ENCODE measurements at regions not wholly inside any gene's neighbourhood (a gene's known extent, or its start where the extent isn't known, plus 50 kb on each side); places are given as distances from the start of the nearest gene placed in this dataset.
A peak's percentile ranks its signal among the peaks of the same experiment; 100 is the strongest.
"Not testable (repeated sequence)": the region's sequence is repeated elsewhere in the genome, so short reads cannot be mapped to it uniquely, and the experiment has no call there.

DNA sequence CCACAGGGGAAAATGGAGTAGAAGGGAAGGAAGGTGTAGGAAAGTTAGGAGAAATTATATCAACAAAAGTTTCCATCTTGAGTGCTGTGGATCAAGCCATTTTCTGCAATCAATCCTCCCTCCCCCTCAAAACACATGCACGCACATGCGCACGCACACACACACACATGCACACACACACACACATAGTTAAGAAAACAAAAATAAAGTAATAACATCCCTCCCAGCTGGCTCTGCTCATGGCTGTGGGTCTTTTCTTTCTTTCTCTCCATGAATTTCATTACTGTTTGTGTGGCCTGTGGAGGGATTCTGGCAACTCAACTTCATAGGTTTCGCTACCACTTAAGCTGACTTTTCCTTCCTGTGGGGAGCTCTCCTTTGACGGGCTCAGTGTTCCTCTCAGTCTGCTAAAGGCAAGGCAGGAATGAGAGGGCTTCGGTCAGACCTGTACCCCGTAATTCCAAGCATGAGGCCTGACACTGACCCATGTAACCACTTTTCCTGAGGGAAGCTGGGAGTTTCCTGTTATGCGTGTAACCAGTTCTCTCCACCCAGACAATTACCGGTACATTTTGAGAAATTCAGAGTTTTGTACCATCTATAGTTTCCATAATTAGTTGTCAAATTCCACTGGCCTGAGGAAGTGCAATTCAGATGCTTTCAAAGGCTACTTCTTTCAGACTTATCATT is 79.8 kb downstream of the ZNF92 start:
- Mint-ChIP-seq H3K27ac (no peak overlapping the region), H3K9me3 (no peaks in the 10 kb centered on the region), H3K4me1 (peaks cover 4 to 23% (median 14%) of the 10 kb centered on the region in 4 donors), H3K4me3 (no peak overlapping the region), H3K36me3 (no peaks in the 10 kb centered on the region), H3K27me3 (peaks cover 0 to 6% (median 3%) of the 10 kb centered on the region in 5 donors)
- ATAC-seq = no peak
- no peak for DNase-seq
- POLR2A ChIA-PET = no interaction called here

DNA sequence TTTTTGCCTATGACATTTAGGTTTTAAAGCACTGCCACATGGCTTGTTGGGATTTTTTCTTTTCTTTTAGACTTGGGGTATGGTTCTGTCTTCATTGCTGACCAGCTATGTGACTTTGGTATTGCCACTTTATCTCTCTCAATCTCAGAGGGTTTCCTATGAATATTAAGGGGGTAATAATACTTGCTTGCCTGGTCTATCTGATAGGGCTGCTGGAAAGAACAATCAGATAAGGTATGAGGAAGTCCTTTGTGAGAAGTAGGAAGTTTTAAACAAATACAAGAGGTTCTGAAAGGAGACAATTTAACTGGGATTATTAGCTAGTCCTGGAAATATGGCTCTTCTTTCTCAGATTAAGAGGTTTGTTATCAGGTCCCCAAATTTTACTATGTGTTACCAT is 80.8 kb downstream of the ZNF92 start:
- Mint-ChIP-seq H3K9me3 (no peaks in the 10 kb centered on the region), H3K4me1 (peaks cover 4 to 16% (median 11%) of the 10 kb centered on the region in 4 donors), H3K4me3 (no peak overlapping the region), H3K36me3 (no peaks in the 10 kb centered on the region), H3K27me3 (peaks cover 0 to 6% (median 3%) of the 10 kb centered on the region in 5 donors), H3K27ac (no peak overlapping the region)
- ATAC-seq (no peak), DNase-seq (no peak)
- POLR2A ChIA-PET = no interaction called here

DNA sequence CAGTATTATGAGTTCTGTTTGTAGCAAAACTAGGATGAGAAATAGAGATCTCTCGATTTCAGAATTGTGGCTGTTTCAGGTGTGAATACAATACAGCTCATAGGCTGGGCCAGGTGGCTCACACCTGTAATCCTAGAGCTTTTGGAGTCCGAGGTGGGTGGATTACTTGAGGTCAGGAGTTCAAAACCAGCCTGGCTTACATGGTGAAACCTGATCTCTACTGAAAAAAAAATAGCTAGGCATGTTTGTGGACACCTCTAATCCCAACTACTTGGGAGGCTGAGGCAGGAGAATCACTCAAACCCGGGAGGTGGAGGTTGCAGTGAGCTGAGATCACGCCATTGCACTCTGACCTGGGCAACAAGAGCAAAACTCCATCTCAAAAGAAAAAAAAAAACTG is 81.4 kb downstream of the ZNF92 start:
- POLR2A ChIA-PET, H3K27me3 Mint-ChIP-seq, H3K4me3 Mint-ChIP-seq, ATAC-seq, H3K36me3 Mint-ChIP-seq, H3K27ac Mint-ChIP-seq, DNase-seq, H3K9me3 Mint-ChIP-seq: not testable (repeated sequence)
- peaks cover 4 to 13% (median 7%) of the 10 kb centered on the region in 4 donors for H3K4me1 Mint-ChIP-seq

DNA sequence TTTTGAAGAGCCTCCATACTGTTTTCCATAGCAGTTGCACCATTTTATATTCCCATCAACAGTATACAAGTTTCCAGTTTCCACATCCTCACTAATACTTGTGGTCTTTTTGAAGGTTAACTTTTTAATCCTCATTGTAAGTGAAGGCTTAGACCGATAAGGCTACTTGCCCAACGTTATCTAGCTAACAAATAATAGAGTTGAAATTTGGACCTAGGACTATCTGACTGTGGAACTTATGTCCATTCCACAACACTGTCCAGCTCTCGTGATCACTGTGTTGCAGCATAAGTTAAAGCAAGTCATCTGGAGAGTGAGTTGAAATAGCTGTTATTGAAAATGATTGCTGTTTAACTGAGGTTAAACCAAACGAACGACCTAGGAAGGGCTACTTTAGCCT is 84.0 kb downstream of the ZNF92 start:
- Mint-ChIP-seq H3K9me3 (no peaks in the 10 kb centered on the region), H3K4me3 (no peak overlapping the region), H3K4me1 (peaks cover 0 to 11% (median 6%) of the 10 kb centered on the region in 4 donors), H3K27ac (no peak overlapping the region), H3K27me3 (peaks cover 0 to 4% (median 0%) of the 10 kb centered on the region in 5 donors), H3K36me3 (no peaks in the 10 kb centered on the region)
- POLR2A ChIA-PET = interaction anchor here (0.6 kb wide), 1 partner anchor 480 kb away, joined by 3 read pairs; no protein-coding TSS in a partner anchor
- DNase-seq = no peak
- no peak for ATAC-seq

DNA sequence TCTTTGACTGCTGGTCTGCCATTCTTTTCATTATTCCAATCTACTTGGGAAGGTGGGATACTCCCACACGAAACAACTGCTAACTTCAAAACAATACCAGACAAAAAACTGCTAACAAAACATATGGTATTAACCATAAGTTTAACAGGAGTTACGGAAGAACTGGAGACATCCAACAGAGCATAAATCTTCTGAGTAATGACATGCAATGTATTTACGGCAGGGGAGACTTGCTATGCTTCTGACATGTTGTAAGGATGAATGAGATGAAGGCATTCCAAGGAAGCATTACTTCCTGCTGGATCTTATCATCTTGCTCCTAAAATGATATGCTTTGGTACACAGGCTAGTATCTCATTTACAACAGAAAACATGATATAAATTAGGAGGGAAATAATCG is 85.8 kb downstream of the ZNF92 start:
- DNase-seq (no peak), ATAC-seq (no peak)
- no peak overlapping the region for H3K4me3 Mint-ChIP-seq
- no peak overlapping the region for H3K27ac Mint-ChIP-seq
- H3K27me3 Mint-ChIP-seq = peaks cover 0 to 4% (median 0%) of the 10 kb centered on the region in 5 donors
- peaks cover 0 to 14% (median 10%) of the 10 kb centered on the region in 4 donors for H3K4me1 Mint-ChIP-seq
- no peaks in the 10 kb centered on the region for H3K36me3 Mint-ChIP-seq
- peaks cover 0 to under 1% (median 0%) of the 10 kb centered on the region in 9 donors for H3K9me3 Mint-ChIP-seq
- POLR2A ChIA-PET = no interaction called here

DNA sequence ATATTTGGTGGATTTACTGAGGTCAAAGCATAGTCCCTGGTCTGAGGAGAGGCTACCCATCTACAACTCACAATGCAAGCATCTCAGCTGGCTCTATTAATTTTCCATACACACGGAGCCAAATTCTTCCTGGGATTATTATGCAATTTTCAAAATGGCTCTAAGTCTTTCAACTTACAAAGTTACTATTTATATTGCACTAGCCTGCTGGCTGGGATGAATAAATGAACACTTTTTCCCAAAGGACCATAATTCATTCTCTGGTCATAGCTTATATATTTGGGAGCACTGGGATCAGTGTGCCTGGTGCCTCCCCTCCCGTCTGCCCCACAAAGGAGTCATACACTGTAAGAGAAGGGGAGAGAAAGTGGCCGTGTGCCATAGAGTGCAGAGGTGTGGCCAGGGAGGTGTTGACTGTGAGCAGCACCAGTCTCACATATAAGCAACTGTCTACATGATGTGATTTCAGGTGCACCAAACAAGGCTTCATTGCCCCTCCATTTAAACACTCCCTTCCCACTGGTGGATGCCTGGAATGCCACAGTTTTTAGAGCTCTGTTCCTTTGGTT is 88.6 kb downstream of the ZNF92 start:
- H3K27ac Mint-ChIP-seq = peak overlapping the region in 2 of 10 donors; percentile 48 to 74
- peaks cover 0 to 11% (median 6%) of the 10 kb centered on the region in 9 donors for H3K9me3 Mint-ChIP-seq
- peaks cover 0 to 1% (median 0%) of the 10 kb centered on the region in 5 donors for H3K27me3 Mint-ChIP-seq
- DNase-seq (no peak), ATAC-seq (no peak)
- H3K4me1 Mint-ChIP-seq = peaks cover 0 to 11% (median 10%) of the 10 kb centered on the region in 4 donors
- peaks cover 0 to 7% (median 0%) of the 10 kb centered on the region in 3 donors for H3K36me3 Mint-ChIP-seq
- no peak overlapping the region for H3K4me3 Mint-ChIP-seq
- POLR2A ChIA-PET = no interaction called here

DNA sequence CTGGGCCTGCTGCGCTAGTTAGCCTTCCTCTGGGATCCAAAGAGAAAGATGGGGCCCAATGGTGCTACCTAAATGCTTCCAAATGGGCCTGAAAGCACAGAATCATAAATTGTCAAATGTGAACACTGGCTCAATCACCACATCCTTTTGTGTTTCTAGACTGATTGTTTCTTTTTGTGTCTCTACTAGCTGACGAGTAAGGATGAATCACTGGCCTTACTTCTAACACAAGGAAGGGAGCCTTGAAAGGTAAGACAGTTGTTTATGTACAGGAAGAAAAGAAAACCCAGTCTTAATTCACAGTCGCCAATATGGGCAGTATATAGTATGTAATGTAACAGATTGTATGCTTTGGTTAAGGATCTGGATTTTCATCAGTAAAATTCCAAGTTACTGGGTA is 89.5 kb downstream of the ZNF92 start:
- ATAC-seq (no peak), DNase-seq (no peak)
- peak overlapping the region in 4 of 10 donors; percentile 6 to 74 (median 54) for H3K27ac Mint-ChIP-seq
- peaks cover 0 to 1% (median 0%) of the 10 kb centered on the region in 5 donors for H3K27me3 Mint-ChIP-seq
- H3K4me1 Mint-ChIP-seq = peaks cover 0 to 11% (median 10%) of the 10 kb centered on the region in 4 donors
- peaks cover 0 to 15% (median 0%) of the 10 kb centered on the region in 3 donors for H3K36me3 Mint-ChIP-seq
- H3K4me3 Mint-ChIP-seq = no peak overlapping the region
- H3K9me3 Mint-ChIP-seq = peaks cover 1 to 20% (median 15%) of the 10 kb centered on the region in 9 donors
- POLR2A ChIA-PET = interaction anchor here (1.2 kb wide), 1 partner anchor 12 kb away, joined by 3 read pairs; no protein-coding TSS in a partner anchor

DNA sequence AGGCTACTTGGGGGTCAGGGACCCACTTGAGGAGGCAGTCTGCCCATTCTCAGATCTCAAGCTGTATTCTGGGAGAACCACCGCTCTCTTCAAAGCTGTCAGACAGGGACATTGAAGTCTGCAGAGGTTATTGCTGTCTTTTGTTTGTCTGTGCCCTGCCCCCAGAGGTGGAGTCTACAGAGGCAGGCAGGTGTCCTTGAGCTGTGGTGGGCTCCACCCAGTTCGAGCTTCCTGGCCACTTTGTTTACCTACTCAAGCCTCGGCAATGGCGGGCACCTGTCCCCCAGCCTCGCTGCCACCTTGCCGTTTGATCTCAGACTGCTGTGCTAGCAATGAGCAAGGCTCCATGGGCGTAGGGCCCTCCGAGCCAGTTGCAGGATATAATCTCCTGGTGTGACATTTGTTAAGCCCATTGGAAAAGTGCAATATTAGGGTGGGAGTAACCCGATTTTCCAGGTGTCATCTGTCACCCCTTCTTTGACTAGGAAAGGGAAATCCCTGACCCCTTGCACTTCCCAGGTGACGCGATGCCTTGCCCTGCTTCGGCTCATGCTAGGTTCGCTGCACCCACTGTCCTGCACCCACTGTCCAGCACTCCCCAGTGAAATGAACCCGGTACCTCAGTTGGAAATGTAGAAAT is 96.4 kb downstream of the ZNF92 start:
- H3K27me3 Mint-ChIP-seq, ATAC-seq: not testable (repeated sequence)

DNA sequence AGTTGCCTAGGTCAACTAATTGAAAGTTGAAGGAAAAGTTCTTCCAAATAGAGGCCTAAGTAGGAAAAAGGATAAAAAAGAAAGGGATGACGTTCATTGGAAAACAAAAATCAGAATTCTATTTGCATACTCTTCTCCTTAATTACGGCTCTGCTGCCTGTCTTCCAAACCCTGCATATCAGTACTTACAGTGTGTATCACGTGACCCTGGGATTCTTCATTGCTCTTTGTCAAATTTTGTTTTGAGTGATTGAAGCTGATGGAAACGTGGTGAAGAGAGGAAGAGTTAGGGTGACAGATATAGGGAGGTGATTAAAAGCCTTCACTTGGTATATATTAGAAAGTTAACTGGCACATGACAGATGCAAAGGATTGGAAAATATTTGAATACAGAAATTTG is 97.9 kb downstream of the ZNF92 start:
- Mint-ChIP-seq H3K27me3 (peaks cover 0 to 1% (median 0%) of the 10 kb centered on the region in 5 donors), H3K36me3 (peaks cover 0 to 28% (median 9%) of the 10 kb centered on the region in 3 donors), H3K4me3 (no peak overlapping the region), H3K27ac (peak overlapping the region in 1 of 10 donors; percentile 35), H3K9me3 (peaks cover 6 to 56% (median 35%) of the 10 kb centered on the region in 9 donors), H3K4me1 (peaks cover 24 to 41% (median 37%) of the 10 kb centered on the region in 4 donors)
- no peak for ATAC-seq
- POLR2A ChIA-PET = no interaction called here
- DNase-seq = no peak

More for the DNA sequence above, 96.4 kb downstream of the ZNF92 start:
- H3K27ac Mint-ChIP-seq, POLR2A ChIA-PET, DNase-seq: not testable (repeated sequence)
- Mint-ChIP-seq H3K36me3 (peaks cover 0 to 26% (median 9%) of the 10 kb centered on the region in 3 donors), H3K4me1 (peaks cover 12 to 25% (median 21%) of the 10 kb centered on the region in 4 donors), H3K4me3 (peak overlapping the region in 1 of 10 donors; percentile 21), H3K9me3 (peaks cover 6 to 51% (median 30%) of the 10 kb centered on the region in 9 donors)

DNA sequence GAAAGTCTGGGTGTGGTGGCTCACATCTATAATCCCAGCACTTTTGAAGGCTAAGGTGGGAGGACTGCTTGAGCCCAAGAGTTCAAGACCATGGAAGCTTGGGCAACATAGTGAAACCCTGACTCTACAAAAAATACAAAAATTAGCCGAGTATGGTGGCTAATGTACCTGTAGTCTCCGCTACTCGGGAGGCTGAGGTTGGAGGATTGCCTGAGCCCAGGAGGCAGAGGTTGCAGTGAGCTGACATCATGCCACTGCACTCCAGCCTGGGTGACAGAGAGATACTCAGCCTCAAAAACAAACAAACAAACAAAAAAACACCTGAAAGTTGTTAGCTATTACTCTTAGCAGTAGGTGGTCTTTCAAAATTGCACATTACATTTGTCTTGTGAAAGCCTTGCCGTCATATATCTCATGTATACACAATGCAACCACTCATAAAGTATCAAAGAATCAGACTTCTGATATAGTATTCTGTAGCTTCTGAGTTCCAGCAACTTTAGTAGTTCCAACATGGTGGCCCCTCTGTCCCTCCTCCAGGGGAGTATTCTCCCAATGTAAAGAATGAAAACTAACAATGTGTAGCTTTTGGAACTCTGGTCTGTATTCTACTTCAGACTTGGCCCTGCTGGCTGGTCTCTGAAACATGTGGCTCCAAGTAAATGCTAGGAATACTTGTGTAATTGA is 101.5 kb downstream of the ZNF92 start:
- DNase-seq = no peak
- H3K4me1 Mint-ChIP-seq = peaks cover 40 to 68% (median 57%) of the 10 kb centered on the region in 4 donors
- POLR2A ChIA-PET = interaction anchor here (1.2 to 1.7 kb wide), 3 partner anchors 12 to 101 kb away, joined by 3 to 9 read pairs (median 4); partner anchors contain the start of gene ZNF92
- ATAC-seq = peak; percentile 25 to 47
- peaks cover 0 to 1% (median 0%) of the 10 kb centered on the region in 5 donors for H3K27me3 Mint-ChIP-seq
- H3K9me3 Mint-ChIP-seq = peaks cover 10 to 50% (median 32%) of the 10 kb centered on the region in 9 donors
- peak overlapping the region in 9 of 10 donors; percentile 51 to 85 (median 71) for H3K4me3 Mint-ChIP-seq
- H3K36me3 Mint-ChIP-seq = peaks cover 0 to 13% (median 8%) of the 10 kb centered on the region in 3 donors
- peak overlapping the region; percentile 79 to 96 (median 88) for H3K27ac Mint-ChIP-seq

DNA sequence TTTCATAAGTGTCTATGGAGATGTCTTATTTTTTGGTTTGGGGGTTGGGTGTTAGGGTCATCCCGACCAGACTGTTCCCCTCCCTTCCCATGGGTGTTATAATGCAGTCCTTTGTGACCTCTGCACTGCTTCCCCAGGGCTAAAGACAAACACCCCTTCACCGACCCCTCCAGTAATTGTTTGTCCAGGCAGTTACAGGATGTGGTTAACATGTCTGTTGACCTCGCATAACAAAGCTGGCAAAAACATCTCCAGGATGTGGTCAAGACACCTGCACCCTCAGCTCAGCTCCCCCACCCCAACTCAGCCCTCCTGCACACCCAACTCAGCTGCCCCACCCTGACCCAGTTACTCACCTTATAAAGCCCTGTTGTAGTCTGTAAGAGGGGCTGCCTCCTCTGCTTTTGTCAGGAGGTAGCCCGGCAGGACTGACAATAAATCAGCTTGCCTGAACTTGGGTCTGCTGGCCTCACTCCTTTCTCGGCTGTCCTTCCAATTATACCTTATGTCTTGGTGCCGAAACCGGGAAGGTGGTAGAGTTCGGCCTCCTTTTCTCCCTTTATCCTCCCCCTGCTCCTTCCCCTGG is 102.2 kb downstream of the ZNF92 start:
- ATAC-seq = peak; percentile 65 to 67
- POLR2A ChIA-PET = interaction anchor here (0.6 to 1.7 kb wide), 4 partner anchors 12 to 1156 kb away, joined by 3 to 9 read pairs (median 4); partner anchors contain the start of gene ZNF92
- Mint-ChIP-seq H3K27ac (peak overlapping the region; percentile 79 to 96 (median 88)), H3K4me1 (peaks cover 40 to 69% (median 60%) of the 10 kb centered on the region in 4 donors), H3K9me3 (peaks cover 10 to 54% (median 34%) of the 10 kb centered on the region in 9 donors), H3K36me3 (peaks cover 0 to 18% (median 8%) of the 10 kb centered on the region in 3 donors), H3K4me3 (peak overlapping the region in 9 of 10 donors; percentile 51 to 85 (median 71)), H3K27me3 (peaks cover 0 to 1% (median 0%) of the 10 kb centered on the region in 5 donors)
- peak in 6 of 10 donors; percentile 5 to 72 (median 30) for DNase-seq

Measured in naive thymus-derived CD8-positive, alpha-beta T cell (primary cell).